Right atrium auricular region (tissue), 2 donors: ENCODE measurements at regions not wholly inside any gene's neighbourhood (a gene's known extent, or its start where the extent isn't known, plus 50 kb on each side); places are given as distances from the start of the nearest gene placed in this dataset.
"Not testable (repeated sequence)": the region's sequence is repeated elsewhere in the genome, so short reads cannot be mapped to it uniquely, and the experiment has no call there.

Experiments used
- DNase-seq: peaks from one replicate; pipeline ENCODE4 v3.0.0-alpha.2; 2019; ENCODE audit warnings: low spot score
- H3K27ac ChIP-seq, 2 donors: fragments of 200-600 bp; sonication (generic); 1 replicate in 1 of 2; 2 replicates in 1 of 2; pipeline ENCODE4 v1.5.1; 2016 to 2019
- H3K27me3 ChIP-seq, 2 donors: fragments of 200-600 bp; sonication (generic); one replicate each; pipeline versions ENCODE4 v1.5.1 to v1.6.0; 2017 to 2019
- H3K36me3 ChIP-seq: fragments of 200-600 bp; sonication (generic); one replicate; pipeline ENCODE4 v1.5.1; 2016
- H3K4me1 ChIP-seq, 2 donors: fragments of 200-600 bp; sonication (generic); one replicate each; pipeline versions ENCODE4 v1.5.1 to v1.6.0; 2017 to 2019
- H3K4me3 ChIP-seq, 2 donors: fragments of 200-600 bp; sonication (generic); 1 replicate in 1 of 2; 2 replicates in 1 of 2; pipeline ENCODE4 v1.5.1; 2017 to 2019; ENCODE audit warnings: mild to moderate bottlenecking in 1 of 2, moderate library complexity in 1 of 2
- H3K9me3 ChIP-seq, 2 donors: fragments of 200-600 bp; sonication (generic); one replicate each; pipeline ENCODE4 v1.5.1; 2019
- CTCF ChIP-seq, 2 donors: fragments of 200-600 bp; sonication (generic); IDR thresholded peaks; one replicate each; pipeline ENCODE4 v1.5.1; 2019; ENCODE audit warnings: antibody characterized with exemption in 2 of 2

GRCh38 chr4:31199644-31200043 is 479.5 kb downstream of the PCDH7 start:
- no peaks in the 10 kb centered on the region for H3K27me3 ChIP-seq
- H3K36me3 ChIP-seq = no peaks in the 10 kb centered on the region
- no peaks in the 10 kb centered on the region for H3K4me1 ChIP-seq
- H3K4me3 ChIP-seq = no peak overlapping the region
- no peak for DNase-seq
- no peak overlapping the region for H3K27ac ChIP-seq
- peaks cover 0 to 6% of the 10 kb centered on the region in 2 donors for H3K9me3 ChIP-seq
- TF ChIP-seq CTCF (IDR thresholded peaks at IDR 0.05) = no peak

DNA sequence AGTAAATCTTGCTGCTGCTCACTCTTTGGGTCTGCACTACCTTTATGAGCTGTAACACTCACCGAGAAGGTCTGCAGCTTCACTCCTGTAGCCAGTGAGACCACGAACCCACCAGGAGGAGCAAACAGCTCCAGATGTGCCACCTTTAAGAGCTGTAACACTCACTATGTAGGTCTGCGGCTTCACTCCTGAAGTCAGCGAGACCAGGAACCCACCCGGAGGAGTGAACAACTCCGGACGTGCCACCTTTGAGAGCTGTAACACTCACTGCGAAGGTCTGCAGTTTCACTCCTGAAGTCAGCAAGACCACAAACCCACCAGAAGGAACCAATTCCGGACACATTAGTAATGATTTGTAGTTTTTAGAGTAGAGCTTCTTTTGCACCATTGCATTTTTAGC is 481.9 kb downstream of the PCDH7 start:
- H3K9me3 ChIP-seq, H3K27ac ChIP-seq, H3K4me3 ChIP-seq, H3K36me3 ChIP-seq, DNase-seq, H3K4me1 ChIP-seq, H3K27me3 ChIP-seq: not testable (repeated sequence)

DNA sequence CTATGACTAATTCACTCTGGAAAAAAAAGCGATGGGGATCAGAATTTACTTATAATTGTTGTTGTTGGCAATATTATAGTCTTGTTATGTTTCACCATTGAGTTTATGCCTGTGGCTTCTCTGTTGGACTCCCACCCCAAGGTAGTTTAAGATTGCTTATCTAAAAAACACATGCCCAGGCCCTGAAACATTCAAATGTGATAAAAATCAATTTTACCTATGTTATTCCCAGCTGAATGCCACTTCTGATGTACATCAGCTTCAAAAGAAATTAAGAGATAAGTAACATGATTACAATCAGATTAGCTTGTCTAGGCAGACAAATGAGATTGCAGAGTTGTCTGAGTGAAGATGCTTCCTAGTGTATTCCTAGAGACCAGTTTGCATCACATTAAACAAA is 484.7 kb downstream of the PCDH7 start:
- DNase-seq = no peak
- Histone ChIP-seq H3K4me3 (no peak overlapping the region), H3K36me3 (no peaks in the 10 kb centered on the region), H3K4me1 (no peaks in the 10 kb centered on the region), H3K9me3 (no peaks in the 10 kb centered on the region), H3K27me3 (no peaks in the 10 kb centered on the region), H3K27ac (no peak overlapping the region)
- no peak for TF ChIP-seq CTCF (IDR thresholded peaks at IDR 0.05)

GRCh38 chr4:31220921-31221320 is 500.8 kb downstream of the PCDH7 start:
- no peaks in the 10 kb centered on the region for H3K27me3 ChIP-seq
- H3K9me3 ChIP-seq = peaks cover 0 to 3% of the 10 kb centered on the region in 2 donors
- no peak for DNase-seq
- H3K27ac ChIP-seq = no peak overlapping the region
- H3K4me3 ChIP-seq = no peak overlapping the region
- H3K4me1 ChIP-seq = no peaks in the 10 kb centered on the region
- TF ChIP-seq CTCF (IDR thresholded peaks at IDR 0.05) = no peak
- H3K36me3 ChIP-seq = no peaks in the 10 kb centered on the region

DNA sequence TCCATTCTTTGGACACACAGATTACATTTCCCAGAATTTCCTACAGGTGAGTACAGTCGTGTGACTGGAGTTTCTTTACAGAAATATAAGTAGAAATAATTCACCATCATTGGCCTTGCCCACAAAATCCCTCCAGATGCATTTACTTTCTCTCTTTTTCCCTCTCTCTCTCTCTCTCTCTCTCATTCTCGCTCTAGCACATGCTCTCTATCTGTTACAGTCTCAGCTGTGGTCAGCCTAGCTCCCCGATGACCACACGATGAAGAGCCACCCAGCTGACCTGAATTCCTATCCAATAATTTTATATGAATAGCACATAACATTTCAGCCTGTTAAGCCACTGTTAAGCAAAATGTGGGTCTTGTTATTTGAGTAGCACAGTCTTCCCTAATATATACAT is 507.9 kb downstream of the PCDH7 start:
- Histone ChIP-seq H3K27ac (no peak overlapping the region), H3K9me3 (no peaks in the 10 kb centered on the region), H3K36me3 (no peaks in the 10 kb centered on the region), H3K27me3 (no peaks in the 10 kb centered on the region), H3K4me3 (no peak overlapping the region), H3K4me1 (no peaks in the 10 kb centered on the region)
- DNase-seq = no peak
- TF ChIP-seq CTCF (IDR thresholded peaks at IDR 0.05) = no peak

DNA sequence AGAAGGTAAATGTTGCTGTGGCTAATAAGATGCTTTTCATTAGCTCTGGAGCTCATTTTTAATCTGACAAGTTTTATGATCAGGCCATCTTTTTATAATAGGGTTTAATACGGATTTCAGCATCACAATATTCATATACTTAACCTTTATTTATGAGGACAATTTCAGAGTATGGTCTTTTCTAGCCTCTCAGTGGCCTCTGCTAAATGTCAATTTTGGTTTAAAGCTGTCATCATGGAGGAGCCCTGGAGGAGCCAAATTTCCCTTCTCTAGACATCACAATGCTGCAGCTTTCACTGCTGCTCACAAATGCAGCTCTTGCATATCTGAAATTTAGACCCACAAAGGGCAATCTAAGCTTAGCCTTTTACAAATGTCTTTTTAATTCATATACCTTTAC is 510.4 kb downstream of the PCDH7 start:
- H3K36me3 ChIP-seq = no peaks in the 10 kb centered on the region
- H3K9me3 ChIP-seq = no peaks in the 10 kb centered on the region
- no peak for TF ChIP-seq CTCF (IDR thresholded peaks at IDR 0.05)
- H3K27me3 ChIP-seq = no peaks in the 10 kb centered on the region
- H3K4me1 ChIP-seq = no peaks in the 10 kb centered on the region
- no peak overlapping the region for H3K27ac ChIP-seq
- DNase-seq = no peak
- H3K4me3 ChIP-seq = no peak overlapping the region
